SK-N-SH treated with all-trans-retinoic acid at 6 μM for 48 hours (cell line): ENCODE measurements at regions not wholly inside any gene's neighbourhood (a gene's known extent, or its start where the extent isn't known, plus 50 kb on each side); places are given as distances from the start of the nearest gene placed in this dataset.

ENCODE experiments used
- ATAC-seq: fragments of 200-7000 bp; cut with Tn5 transposase; 3 replicates; pipeline ENCODE4 v1.9.1; 2020; ENCODE audit warnings: mild to moderate bottlenecking, moderate library complexity
- ARNTL ChIP-seq: fragments of 450-650 bp; formaldehyde crosslinking; IDR thresholded peaks from 2 replicates; pipeline ENCODE4 v1.5.0; 2020; ENCODE audit warnings: low read depth, mild to moderate bottlenecking, moderate library complexity, borderline replicate concordance
- CSDC2 ChIP-seq: fragments of 250-450 bp; sonication (Bioruptor Pico); IDR thresholded peaks from 2 replicates; pipeline ENCODE4 v1.5.0; 2020; ENCODE audit warnings: mild to moderate bottlenecking, moderate library complexity
- CSRNP3 ChIP-seq: fragments of 250-450 bp; sonication (Bioruptor Pico); IDR thresholded peaks from 2 replicates; pipeline ENCODE4 v1.5.1; 2021; ENCODE audit warnings: mild to moderate bottlenecking, moderate library complexity
- ESRRG ChIP-seq: fragments of 250-450 bp; sonication (Bioruptor Pico); IDR thresholded peaks from 2 replicates; pipeline ENCODE4 v1.6.1; 2021; ENCODE audit warnings: mild to moderate bottlenecking
- GLIS3 ChIP-seq: fragments of 250-450 bp; sonication (Bioruptor Pico); IDR thresholded peaks from 2 replicates; pipeline ENCODE4 v1.5.0; 2020; ENCODE audit warnings: mild to moderate bottlenecking, moderate library complexity
- ISL1 ChIP-seq: fragments of 250-450 bp; sonication (Bioruptor Pico); IDR thresholded peaks from 2 replicates; pipeline ENCODE4 v2.1.2; 2022; ENCODE audit warnings: mild to moderate bottlenecking, moderate library complexity
- OSR1 ChIP-seq: fragments of 250-450 bp; sonication (Bioruptor Pico); IDR thresholded peaks from 2 replicates; pipeline ENCODE4 v1.8.0; 2022; ENCODE audit warnings: moderate library complexity, mild to moderate bottlenecking, inconsistent platforms
- POU6F1 ChIP-seq: fragments of 250-450 bp; sonication (Bioruptor Pico); IDR thresholded peaks from 2 replicates; pipeline ENCODE4 v1.8.0; 2021; ENCODE audit warnings: low read depth, mild to moderate bottlenecking, moderate library complexity, borderline replicate concordance
- PPARA ChIP-seq: fragments of 250-450 bp; sonication (Bioruptor Pico); IDR thresholded peaks from 2 replicates; pipeline ENCODE4 v1.5.0; 2020; ENCODE audit warnings: mild to moderate bottlenecking, borderline replicate concordance
- RARB ChIP-seq: fragments of 250-450 bp; sonication (Bioruptor Pico); IDR thresholded peaks from 2 replicates; pipeline ENCODE4 v1.8.0; 2021; ENCODE audit warnings: mild to moderate bottlenecking, moderate library complexity
- TCF4 ChIP-seq: fragments of 250-450 bp; sonication (Bioruptor Pico); IDR thresholded peaks from 2 replicates; pipeline ENCODE4 v1.8.0; 2021; ENCODE audit warnings: mild to moderate bottlenecking, moderate library complexity, borderline replicate concordance
- TOX ChIP-seq: fragments of 250-450 bp; sonication (Bioruptor Pico); IDR thresholded peaks from 2 replicates; pipeline ENCODE4 v1.8.0; 2021; ENCODE audit warnings: mild to moderate bottlenecking, moderate library complexity, borderline replicate concordance
- TSHZ2 ChIP-seq: fragments of 250-450 bp; sonication (Bioruptor Pico); IDR thresholded peaks from 2 replicates; pipeline ENCODE4 v1.5.0; 2020; ENCODE audit warnings: mild to moderate bottlenecking, moderate library complexity
- ZC3H10 ChIP-seq: fragments of 250-450 bp; sonication (Bioruptor Pico); IDR thresholded peaks from 2 replicates; pipeline ENCODE4 v1.5.1; 2021; ENCODE audit warnings: mild to moderate bottlenecking, moderate library complexity
- ZFP3 ChIP-seq: fragments of 250-450 bp; sonication (Bioruptor Pico); IDR thresholded peaks from 2 replicates; pipeline ENCODE4 v1.5.0; 2020; ENCODE audit warnings: mild to moderate bottlenecking, moderate library complexity
- ZNF565 ChIP-seq: fragments of 450-650 bp; formaldehyde crosslinking; conservative IDR thresholded peaks from 2 replicates; pipeline ENCODE4 v1.5.0; 2020; ENCODE audit warnings: low read depth, mild to moderate bottlenecking, moderate library complexity
- ZNF70 ChIP-seq: fragments of 450-650 bp; formaldehyde crosslinking; IDR thresholded peaks from 2 replicates; pipeline ENCODE4 v1.5.0; 2020; ENCODE audit warnings: mild to moderate bottlenecking, moderate library complexity
- ZNF8 ChIP-seq: fragments of 450-650 bp; formaldehyde crosslinking; IDR thresholded peaks from 2 replicates; pipeline ENCODE4 v1.5.0; 2020; ENCODE audit warnings: mild to moderate bottlenecking, moderate library complexity
- TF ChIP-seq, protein P1 (sequence below): fragments of 250-450 bp; sonication (Bioruptor Pico); IDR thresholded peaks from 2 replicates; pipeline ENCODE4 v1.5.1; 2020; ENCODE audit warnings: low read depth, mild to moderate bottlenecking, moderate library complexity
- TF ChIP-seq, protein P2 (sequence below): fragments of 250-450 bp; sonication (Bioruptor Pico); IDR thresholded peaks from 2 replicates; pipeline ENCODE4 v1.8.0; 2020; ENCODE audit warnings: mild to moderate bottlenecking, moderate library complexity, borderline replicate concordance

DNA sequence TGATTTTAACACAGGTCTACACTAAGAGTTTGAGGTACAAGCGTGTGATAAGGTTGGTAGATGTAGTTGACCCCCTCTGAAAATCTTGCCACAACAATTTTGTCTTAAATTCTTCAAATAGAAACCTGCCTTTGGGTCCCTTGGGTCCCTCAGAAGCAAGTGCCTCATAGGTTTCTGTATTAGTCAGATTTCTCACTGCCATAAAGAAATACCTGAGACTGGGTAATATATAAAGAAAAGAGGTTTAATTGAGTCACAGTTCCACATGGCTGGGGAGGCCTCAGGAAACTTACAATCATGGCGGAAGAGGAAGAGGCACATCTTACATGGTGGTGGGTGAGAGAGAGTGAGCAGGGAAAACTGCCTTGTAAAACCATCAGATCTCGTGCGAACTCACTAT is 301.2 kb downstream of the MAP2K6 start:
- TF ChIP-seq, protein P1, sequence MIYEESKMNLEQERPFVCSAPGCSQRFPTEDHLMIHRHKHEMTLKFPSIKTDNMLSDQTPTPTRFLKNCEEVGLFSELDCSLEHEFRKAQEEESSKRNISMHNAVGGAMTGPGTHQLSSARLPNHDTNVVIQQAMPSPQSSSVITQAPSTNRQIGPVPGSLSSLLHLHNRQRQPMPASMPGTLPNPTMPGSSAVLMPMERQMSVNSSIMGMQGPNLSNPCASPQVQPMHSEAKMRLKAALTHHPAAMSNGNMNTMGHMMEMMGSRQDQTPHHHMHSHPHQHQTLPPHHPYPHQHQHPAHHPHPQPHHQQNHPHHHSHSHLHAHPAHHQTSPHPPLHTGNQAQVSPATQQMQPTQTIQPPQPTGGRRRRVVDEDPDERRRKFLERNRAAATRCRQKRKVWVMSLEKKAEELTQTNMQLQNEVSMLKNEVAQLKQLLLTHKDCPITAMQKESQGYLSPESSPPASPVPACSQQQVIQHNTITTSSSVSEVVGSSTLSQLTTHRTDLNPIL (CRISPR knock-in tag), result no peak
- no peak for ATAC-seq

DNA sequence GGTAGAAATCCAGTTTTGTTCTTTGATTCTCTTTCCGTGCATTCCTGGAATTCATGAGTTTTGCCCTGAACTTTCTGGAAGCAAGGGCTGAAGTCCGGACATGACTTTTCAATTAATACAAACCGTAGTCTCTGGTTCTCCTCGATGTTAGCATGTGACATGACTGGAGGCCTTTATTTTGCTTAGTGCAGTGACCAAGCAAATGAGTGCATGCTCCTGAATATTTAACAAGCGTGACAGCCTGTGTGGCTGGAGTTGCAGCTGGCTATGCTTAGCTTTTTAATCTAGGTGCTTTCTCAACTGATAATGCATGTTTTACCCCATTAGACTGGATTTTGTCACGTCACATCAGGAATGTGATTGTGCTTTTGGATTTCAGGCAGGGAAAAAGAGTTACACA is 302.1 kb downstream of the MAP2K6 start:
- no peak for ATAC-seq
- TF ChIP-seq ZFP3 (CRISPR knock-in tag), result no peak
- no peak for TF ChIP-seq TOX (CRISPR knock-in tag)
- TF ChIP-seq PPARA, result no peak
- TF ChIP-seq ARNTL (CRISPR knock-in tag), result no peak
- TF ChIP-seq ZNF565 (CRISPR knock-in tag), result no peak
- TF ChIP-seq ISL1 (CRISPR knock-in tag), result no peak
- no peak for TF ChIP-seq POU6F1 (CRISPR knock-in tag)
- no peak for TF ChIP-seq GLIS3 (CRISPR knock-in tag)
- TF ChIP-seq ZNF70 (CRISPR knock-in tag), result no peak
- TF ChIP-seq CSDC2 (CRISPR knock-in tag), result no peak
- TF ChIP-seq, protein P2, sequence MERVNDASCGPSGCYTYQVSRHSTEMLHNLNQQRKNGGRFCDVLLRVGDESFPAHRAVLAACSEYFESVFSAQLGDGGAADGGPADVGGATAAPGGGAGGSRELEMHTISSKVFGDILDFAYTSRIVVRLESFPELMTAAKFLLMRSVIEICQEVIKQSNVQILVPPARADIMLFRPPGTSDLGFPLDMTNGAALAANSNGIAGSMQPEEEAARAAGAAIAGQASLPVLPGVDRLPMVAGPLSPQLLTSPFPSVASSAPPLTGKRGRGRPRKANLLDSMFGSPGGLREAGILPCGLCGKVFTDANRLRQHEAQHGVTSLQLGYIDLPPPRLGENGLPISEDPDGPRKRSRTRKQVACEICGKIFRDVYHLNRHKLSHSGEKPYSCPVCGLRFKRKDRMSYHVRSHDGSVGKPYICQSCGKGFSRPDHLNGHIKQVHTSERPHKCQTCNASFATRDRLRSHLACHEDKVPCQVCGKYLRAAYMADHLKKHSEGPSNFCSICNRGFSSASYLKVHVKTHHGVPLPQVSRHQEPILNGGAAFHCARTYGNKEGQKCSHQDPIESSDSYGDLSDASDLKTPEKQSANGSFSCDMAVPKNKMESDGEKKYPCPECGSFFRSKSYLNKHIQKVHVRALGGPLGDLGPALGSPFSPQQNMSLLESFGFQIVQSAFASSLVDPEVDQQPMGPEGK (CRISPR knock-in tag), result no peak
- TF ChIP-seq, protein P1 (CRISPR knock-in tag), result no peak
- TF ChIP-seq RARB (CRISPR knock-in tag), result no peak
- TF ChIP-seq TSHZ2 (CRISPR knock-in tag), result no peak
- no peak for TF ChIP-seq TCF4 (CRISPR knock-in tag)
- TF ChIP-seq ESRRG, result no peak
- TF ChIP-seq CSRNP3 (CRISPR knock-in tag), result no peak
- no peak for TF ChIP-seq ZNF8
- TF ChIP-seq ZC3H10, result no peak

- no peak for ATAC-seq
- TF ChIP-seq, protein P2 (CRISPR knock-in tag), result no peak
- TF ChIP-seq ZFP3 (CRISPR knock-in tag) (no peak), PPARA (no peak), CSRNP3 (CRISPR knock-in tag) (no peak), TCF4 (CRISPR knock-in tag) (no peak), ESRRG (no peak), RARB (CRISPR knock-in tag) (no peak), ZNF8 (no peak), GLIS3 (CRISPR knock-in tag) (no peak), ZNF565 (CRISPR knock-in tag) (no peak), POU6F1 (CRISPR knock-in tag) (no peak), OSR1 (CRISPR knock-in tag) (no peak), ARNTL (CRISPR knock-in tag) (no peak), ZC3H10 (no peak)
Observed at GRCh38 chr17:69717214-69717613, 302.7 kb downstream of the MAP2K6 start.
